H1 (cell line): ENCODE measurements at regions not wholly inside any gene's neighbourhood (a gene's known extent, or its start where the extent isn't known, plus 50 kb on each side); places are given as distances from the start of the nearest gene placed in this dataset.

Experiments
- CTCF ChIA-PET: fragments of 300-600 bp; sonication (Branson Sonifier 250); formaldehyde crosslinking; loops from one replicate; lab custom pipeline; 2021; ENCODE audit not compliant: partially characterized antibody; lab: Charles Lee
- POLR2A ChIA-PET: fragments of 300-600 bp; sonication (Branson Sonifier 250); formaldehyde crosslinking; loops from one replicate; lab custom pipeline; 2021; ENCODE audit warnings: inconsistent platforms; ENCODE audit not compliant: partially characterized antibody; lab: Charles Lee
- DNase-seq, 2 experiments: peaks; one replicate each; pipeline versions ENCODE4 v3.0.0 to v3.0.0-alpha.2; 2010 to 2022; ENCODE audit warnings: low spot score in 2 of 2, low read depth in 1 of 2, mixed read lengths in 1 of 2
- FAIRE-seq: peaks from 2 replicates; lab custom pipeline; 2011; peaks lifted over from hg19 to GRCh38; lab: Jason Lieb, UNC
- H2AFZ ChIP-seq: 2 replicates; pipeline ENCODE4 v1.8.1; 2012; ENCODE audit warnings: low read length, inconsistent platforms
- H2AK5ac ChIP-seq: 2 replicates; pipeline ENCODE4 v1.6.1; 2013; ENCODE audit warnings: low read depth, low read length
- H2BK120ac ChIP-seq: replicated peaks from 2 replicates; pipeline ENCODE3; 2013; ENCODE audit warnings: low read depth, low read length, inconsistent platforms
- H2BK12ac ChIP-seq: 2 replicates; pipeline ENCODE4 v1.6.1; 2013; ENCODE audit warnings: low read depth, low read length
- H2BK15ac ChIP-seq: 2 replicates; pipeline ENCODE4 v1.6.1; 2013; ENCODE audit warnings: low read length
- H2BK20ac ChIP-seq: 2 replicates; pipeline ENCODE4 v1.6.1; 2013; ENCODE audit warnings: low read length
- H2BK5ac ChIP-seq: 2 replicates; pipeline ENCODE4 v1.6.1; 2013; ENCODE audit warnings: low read depth, low read length
- H3K14ac ChIP-seq: 2 replicates; pipeline ENCODE4 v1.6.1; 2013; ENCODE audit warnings: inconsistent platforms; ENCODE audit not compliant: insufficient read length
- H3K18ac ChIP-seq: 2 replicates; pipeline ENCODE4 v1.6.1; 2013; ENCODE audit warnings: low read length; ENCODE audit errors: extremely low read depth
- H3K23ac ChIP-seq: 2 replicates; pipeline ENCODE4 v1.6.1; 2013; ENCODE audit warnings: inconsistent platforms; ENCODE audit not compliant: insufficient read length
- H3K23me2 ChIP-seq: 2 replicates; pipeline ENCODE4 v1.6.1; 2013; ENCODE audit warnings: low read depth, low read length
- H3K27ac ChIP-seq: 2 replicates; pipeline ENCODE4 v1.6.1; 2011; ENCODE audit warnings: low read depth, low read length, inconsistent platforms
- H3K27me3 ChIP-seq, 4 experiments: replicated peaks in 1 of 4; 1 replicate in 1 of 4; 2 replicates in 3 of 4; pipeline versions ENCODE4 v1.6.1 to v1.8.1; 2011 to 2013; ENCODE audit warnings: low read length in 3 of 4, mild to moderate bottlenecking in 3 of 4, inconsistent platforms in 2 of 4, mixed read lengths in 2 of 4, moderate library complexity in 1 of 4; ENCODE audit not compliant: control insufficient read depth in 3 of 4, insufficient read depth in 3 of 4; ENCODE audit errors: extremely low read depth in 1 of 4
- H3K36me3 ChIP-seq, 4 experiments: 2 replicates each; pipeline versions ENCODE4 v1.6.1 to v1.8.1; 2011 to 2013; ENCODE audit warnings: mild to moderate bottlenecking in 4 of 4, low read length in 3 of 4, moderate library complexity in 2 of 4, control low read depth in 1 of 4, inconsistent platforms in 1 of 4; ENCODE audit not compliant: insufficient read depth in 4 of 4, control insufficient read depth in 2 of 4
- H3K4ac ChIP-seq: replicated peaks from 2 replicates; pipeline ENCODE3; 2013; ENCODE audit warnings: low read length, low read depth, mixed read lengths, inconsistent platforms; ENCODE audit not compliant: insufficient read length
- H3K4me1 ChIP-seq, 4 experiments: replicated peaks in 1 of 4; 1 replicate in 1 of 4; 2 replicates in 3 of 4; pipeline versions ENCODE4 v1.6.1 to v1.8.1; 2011 to 2013; ENCODE audit warnings: low read length in 3 of 4, inconsistent platforms in 2 of 4, mixed read lengths in 1 of 4; ENCODE audit not compliant: insufficient read depth in 4 of 4, control insufficient read depth in 3 of 4
- H3K4me2 ChIP-seq, 2 experiments: 2 replicates each; pipeline versions ENCODE4 v1.6.1 to v1.8.1; 2011 to 2013; ENCODE audit warnings: low read depth in 2 of 2, low read length in 2 of 2, control low read depth in 1 of 2, inconsistent platforms in 1 of 2, mild to moderate bottlenecking in 1 of 2; ENCODE audit not compliant: insufficient read depth in 1 of 2
- H3K4me3 ChIP-seq, 4 experiments: fragments of 200-600, 300-600 bp in 1 of 4; sonication (generic), shearing (Covaris generic), sonication (Bioruptor Twin) in 1 of 4; 2 replicates each; pipeline versions ENCODE4 v1.5.1 to v1.8.1; 2011 to 2016; ENCODE audit warnings: low read length in 4 of 4, low read depth in 3 of 4, control low read depth in 2 of 4, inconsistent platforms in 2 of 4, mild to moderate bottlenecking in 2 of 4, mixed read lengths in 1 of 4, moderate library complexity in 1 of 4; ENCODE audit not compliant: insufficient read depth in 2 of 4; ENCODE audit errors: extremely low read depth in 1 of 4
- H3K56ac ChIP-seq: replicated peaks from 2 replicates; pipeline ENCODE3; 2013; ENCODE audit warnings: low read depth, mild to moderate bottlenecking, mixed read lengths, low read length, inconsistent platforms; ENCODE audit not compliant: insufficient read length
- H3K79me1 ChIP-seq: 2 replicates; pipeline ENCODE4 v1.6.1; 2013; ENCODE audit warnings: low read depth, low read length, control low read depth
- H3K79me2 ChIP-seq, 2 experiments: 2 replicates each; pipeline versions ENCODE4 v1.6.1 to v1.8.1; 2012 to 2013; ENCODE audit warnings: low read length in 2 of 2, mild to moderate bottlenecking in 2 of 2, inconsistent platforms in 1 of 2; ENCODE audit not compliant: insufficient read depth in 2 of 2, control insufficient read depth in 1 of 2
- H3K9ac ChIP-seq, 4 experiments: replicated peaks in 1 of 4; 1 replicate in 1 of 4; 2 replicates in 3 of 4; pipeline versions ENCODE4 v1.6.1 to v1.8.1; 2011 to 2013; ENCODE audit warnings: low read depth in 3 of 4, low read length in 3 of 4, control low read depth in 2 of 4, mild to moderate bottlenecking in 2 of 4, moderate library complexity in 2 of 4, inconsistent platforms in 1 of 4; ENCODE audit errors: extremely low read depth in 1 of 4
- H3K9me3 ChIP-seq, 2 experiments: 2 replicates each; pipeline versions ENCODE4 v1.6.1 to v1.8.1; 2012 to 2013; ENCODE audit warnings: mild to moderate bottlenecking in 2 of 2, moderate library complexity in 2 of 2, control low read depth in 1 of 2, inconsistent platforms in 1 of 2, low read depth in 1 of 2, low read length in 1 of 2, mixed read lengths in 1 of 2; ENCODE audit not compliant: insufficient read depth in 2 of 2
- H4K20me1 ChIP-seq, 2 experiments: replicated peaks in 1 of 2; 2 replicates each; pipeline versions ENCODE3 to v1.8.1; 2011 to 2013; ENCODE audit warnings: inconsistent platforms in 2 of 2, low read length in 2 of 2, mild to moderate bottlenecking in 1 of 2; ENCODE audit not compliant: insufficient read depth in 2 of 2, control insufficient read depth in 1 of 2
- H4K5ac ChIP-seq: 2 replicates; pipeline ENCODE4 v1.6.1; 2013; ENCODE audit warnings: low read length, low read depth, mixed read lengths, inconsistent platforms; ENCODE audit not compliant: insufficient read length
- H4K8ac ChIP-seq: 2 replicates; pipeline ENCODE4 v1.8.0; 2013; ENCODE audit warnings: mild to moderate bottlenecking, moderate library complexity, low read length, inconsistent platforms; ENCODE audit not compliant: insufficient read depth; ENCODE audit errors: extremely low read depth
- H4K91ac ChIP-seq: replicated peaks from 2 replicates; pipeline ENCODE3; 2013; ENCODE audit warnings: low read length, mixed read lengths, inconsistent platforms; ENCODE audit not compliant: insufficient read length
- CHD2 ChIP-seq: IDR thresholded peaks from 2 replicates; pipeline ENCODE4 v1.6.1; 2012; ENCODE audit warnings: low read length, improper control_type of control experiment
- E2F6 ChIP-seq: IDR thresholded peaks from 2 replicates; pipeline ENCODE4 v1.6.1; 2012; ENCODE audit warnings: inconsistent platforms
- EGR1 ChIP-seq: IDR thresholded peaks from 2 replicates; pipeline ENCODE4 v1.6.1; 2011; ENCODE audit warnings: low read depth, low read length, borderline replicate concordance
- HDAC2 ChIP-seq, 2 experiments: fragments of 300-600 bp in 1 of 2; sonication (generic) in 1 of 2; IDR thresholded peaks; 2 replicates each; pipeline ENCODE4 v1.6.1; 2011 to 2012; ENCODE audit warnings: low read depth in 2 of 2, low read length in 2 of 2, mild to moderate bottlenecking in 2 of 2, moderate library complexity in 2 of 2, borderline replicate concordance in 1 of 2, inconsistent platforms in 1 of 2
- JUN ChIP-seq: IDR thresholded peaks from 2 replicates; pipeline ENCODE4 v1.6.1; 2011; ENCODE audit warnings: low read depth, mild to moderate bottlenecking, improper control_type of control experiment, low read length
- MAFK ChIP-seq: IDR thresholded peaks from 2 replicates; pipeline ENCODE4 v1.6.1; 2012; ENCODE audit warnings: low read depth, mild to moderate bottlenecking, improper control_type of control experiment, low read length
- POLR2AphosphoS5 ChIP-seq: IDR thresholded peaks from 2 replicates; pipeline ENCODE4 v1.6.1; 2011; ENCODE audit warnings: low read depth, low read length
- RXRA ChIP-seq: IDR thresholded peaks from 2 replicates; pipeline ENCODE4 v1.6.1; 2011; ENCODE audit warnings: low read depth, mild to moderate bottlenecking, low read length, moderate library complexity; ENCODE audit not compliant: insufficient read depth
- SIN3A ChIP-seq, 2 experiments: IDR thresholded peaks in 1 of 2; conservative IDR thresholded peaks in 1 of 2; 2 replicates each; pipeline ENCODE4 v1.6.1; 2011 to 2012; ENCODE audit warnings: low read length in 2 of 2, improper control_type of control experiment in 1 of 2, low read depth in 1 of 2, mild to moderate bottlenecking in 1 of 2
- SP1 ChIP-seq: IDR thresholded peaks from 2 replicates; pipeline ENCODE4 v1.6.1; 2011; ENCODE audit warnings: low read depth, low read length
- SRF ChIP-seq: IDR thresholded peaks from 2 replicates; pipeline ENCODE4 v1.6.1; 2011; ENCODE audit warnings: mild to moderate bottlenecking, low read depth, low read length, moderate library complexity
- TAF1 ChIP-seq: IDR thresholded peaks from 2 replicates; pipeline ENCODE4 v1.6.1; 2011; ENCODE audit warnings: mild to moderate bottlenecking, low read depth, low read length
- TAF7 ChIP-seq: optimal IDR thresholded peaks from 2 replicates; pipeline ENCODE3; 2011; ENCODE audit warnings: low read depth, mild to moderate bottlenecking, inconsistent platforms, low read length, moderate library complexity, borderline replicate concordance
- TBP ChIP-seq: IDR thresholded peaks from 2 replicates; pipeline ENCODE4 v1.6.1; 2011; ENCODE audit warnings: low read depth, low read length, improper control_type of control experiment
- WGBS, 2 experiments: shearing (Covaris generic) in 1 of 2; methylation state at CpG; one replicate each; pipeline versions ENCODE4 v1.1.6 to v1.1.7; 2013 to 2015; ENCODE audit warnings: low lambda C conversion rate in 2 of 2, mixed read lengths in 2 of 2, inconsistent platforms in 1 of 2, low coverage in 1 of 2, missing lambda C conversion rate in 1 of 2; ENCODE audit not compliant: insufficient replicate concordance in 2 of 2, insufficient coverage in 1 of 2, insufficient read length in 1 of 2; ENCODE audit errors: extremely low coverage in 1 of 2, missing lambda C conversion rate in 1 of 2; 5-methylcytosine and 5-hydroxymethylcytosine counted together

- no peak overlapping the region for H4K5ac ChIP-seq
- H3K9me3 ChIP-seq, result peaks cover 15 to 17% of the 10 kb centered on the region in 2 experiments
- FAIRE-seq, result no peak
- H2BK5ac ChIP-seq, result no peak overlapping the region
- 88% methylated on average over 2 of the region's 2 CpGs; no CpG with 5 or more reads in 1 of the 2 experiments for WGBS, 2 experiments
- H2BK12ac ChIP-seq, result no peak overlapping the region
- H2BK120ac ChIP-seq, result no peak overlapping the region
- no peak overlapping the region for H4K8ac ChIP-seq
- no peak overlapping the region for H3K4me2 ChIP-seq
- no peaks in the 10 kb centered on the region for H3K79me2 ChIP-seq
- no peak overlapping the region for H3K4me3 ChIP-seq
- H2BK15ac ChIP-seq, result no peak overlapping the region
- H3K27ac ChIP-seq, result no peak overlapping the region
- no peak overlapping the region for H3K9ac ChIP-seq
- no peaks in the 10 kb centered on the region for H4K20me1 ChIP-seq
- no peak overlapping the region for H2AK5ac ChIP-seq
- no peaks in the 10 kb centered on the region for H3K36me3 ChIP-seq
- POLR2A ChIA-PET, result no interaction called here
- no peaks in the 10 kb centered on the region; the same call in 1 of the 2 replicates for H3K23me2 ChIP-seq
- H3K18ac ChIP-seq, result no peak overlapping the region
- CTCF ChIA-PET, result no interaction called here
- no peak overlapping the region for H3K56ac ChIP-seq
- no peak overlapping the region for H3K23ac ChIP-seq
- no peak overlapping the region for H3K4ac ChIP-seq
- no peak overlapping the region for H2BK20ac ChIP-seq
- H3K4me1 ChIP-seq, result no peaks in the 10 kb centered on the region
- H4K91ac ChIP-seq, result no peak overlapping the region
- H3K14ac ChIP-seq, result no peak overlapping the region
- H2AFZ ChIP-seq, result no peak overlapping the region
- H3K27me3 ChIP-seq, result no peaks in the 10 kb centered on the region
- no peak for DNase-seq
- no peaks in the 10 kb centered on the region for H3K79me1 ChIP-seq
- no peak for TF ChIP-seq E2F6
- TF ChIP-seq JUN, result no peak
- no peak for TF ChIP-seq TBP
- TF ChIP-seq RXRA, result no peak
- no peak for TF ChIP-seq SIN3A (conservative IDR thresholded peaks at IDR 0.05 in 1 of 2, IDR thresholded peaks at IDR 0.05 in 1 of 2; ENCODE audit: low read depth in 1 of 2, low read length in 2 of 2)
- no peak for TF ChIP-seq SRF
- TF ChIP-seq TAF1, result no peak
- TF ChIP-seq SP1, result no peak
- no peak for TF ChIP-seq EGR1
- TF ChIP-seq POLR2AphosphoS5, result no peak
- TF ChIP-seq MAFK, result no peak
- TF ChIP-seq CHD2, result no peak
- TF ChIP-seq HDAC2 (IDR thresholded peaks at IDR 0.05; ENCODE audit: borderline replicate concordance in 1 of 2, low read depth in 2 of 2, low read length in 2 of 2), result no peak
- TF ChIP-seq TAF7, result no peak
Measured at GRCh38 chr12:25708661-25709060, 155.6 kb upstream of the LMNTD1 start.
